GM10266 (cell line): ENCODE measurements at regions not wholly inside any gene's neighbourhood (a gene's known extent, or its start where the extent isn't known, plus 50 kb on each side); places are given as distances from the start of the nearest gene placed in this dataset.

Experiments
- DNase-seq: peaks from one replicate; pipeline ENCODE4 v3.0.0; 2012; ENCODE audit errors: extremely low spot score
- CTCF ChIP-seq: IDR thresholded peaks from 2 replicates; pipeline ENCODE4 v1.5.1; 2012; ENCODE audit warnings: mild to moderate bottlenecking, low read depth; ENCODE audit not compliant: control insufficient read depth, insufficient read depth; ENCODE audit errors: missing control alignments

DNA sequence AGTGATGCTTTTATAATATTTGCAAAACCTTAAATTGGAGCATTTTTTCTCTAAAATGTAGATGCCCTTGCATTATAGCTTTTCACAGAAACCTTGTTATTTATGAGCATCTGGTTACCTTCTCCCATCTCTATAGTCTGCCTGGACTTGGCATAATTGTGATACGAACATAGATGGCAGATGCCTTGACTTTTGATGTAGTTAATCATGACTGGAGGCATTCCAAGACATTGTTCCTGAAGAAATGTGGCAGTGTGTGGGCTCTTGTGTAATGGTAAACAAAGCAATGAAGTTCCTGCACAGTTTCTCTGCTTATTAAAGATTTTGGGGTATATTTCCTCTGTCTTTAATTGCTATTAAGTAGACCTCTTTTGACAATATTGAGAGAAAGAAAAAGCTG lies 500.1 kb downstream of the PCDH19 start:
- DNase-seq: no peak
- no peak for TF ChIP-seq CTCF

DNA sequence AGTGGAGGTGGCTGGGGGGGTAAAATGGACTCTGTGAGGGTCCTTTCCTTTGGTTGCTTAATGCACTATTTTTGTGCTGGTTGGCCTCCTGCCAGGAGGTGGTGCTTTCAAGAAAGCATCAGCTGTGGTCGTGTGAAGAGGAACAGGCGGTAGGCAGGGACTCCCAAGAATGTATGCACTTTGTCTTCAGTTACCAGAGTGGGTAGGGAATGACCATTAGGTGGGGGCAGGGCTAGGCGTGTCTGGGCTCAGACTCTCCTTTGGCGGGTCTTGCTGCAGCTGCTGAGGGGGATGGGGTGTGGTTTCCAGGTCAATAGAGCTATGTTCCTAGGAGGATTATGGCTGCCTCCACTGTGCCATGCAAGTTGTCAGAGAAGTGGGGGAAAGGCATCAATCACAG lies 509.0 kb downstream of the PCDH19 start:
- DNase-seq: no peak
- no peak for TF ChIP-seq CTCF

GRCh38 chrX:99887918-99888317 lies 522.2 kb downstream of the PCDH19 start:
- TF ChIP-seq CTCF: no peak

DNA sequence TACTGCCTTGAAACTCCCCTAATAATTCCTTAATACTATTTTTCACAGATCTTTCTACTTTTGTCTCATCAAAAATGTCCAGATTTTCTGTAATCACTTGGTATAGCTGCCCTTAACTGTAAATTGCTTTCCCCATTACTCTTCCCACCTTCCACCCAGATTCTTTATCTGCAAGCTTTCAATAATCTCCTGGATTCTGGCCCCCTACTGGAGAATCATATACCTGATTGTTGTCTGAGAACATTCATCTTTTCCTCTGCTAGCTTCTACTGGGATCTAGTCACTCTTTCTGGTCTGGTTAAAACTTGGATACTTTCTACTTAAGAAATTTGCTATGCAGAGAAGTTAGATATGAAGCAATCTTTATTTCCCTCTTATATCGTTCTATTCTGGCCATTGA lies 552.6 kb downstream of the PCDH19 start:
- no peak for DNase-seq
- TF ChIP-seq CTCF: no peak

More at GRCh38 chrX:99887918-99888317, 522.2 kb downstream of the PCDH19 start:
- no peak for DNase-seq

- no peak for TF ChIP-seq CTCF
These were observed 576.3 kb downstream of the PCDH19 start for GRCh38 chrX:99833821-99834220.

GRCh38 chrX:99820197-99820596 lies 589.9 kb downstream of the PCDH19 start:
- no peak for DNase-seq
- TF ChIP-seq CTCF: no peak

More at GRCh38 chrX:99833821-99834220, 576.3 kb downstream of the PCDH19 start:
- no peak for DNase-seq

GRCh38 chrX:99800016-99800415 lies 610.1 kb downstream of the PCDH19 start:
- TF ChIP-seq CTCF: no peak

GRCh38 chrX:99798936-99799335 lies 611.1 kb downstream of the PCDH19 start:
- no peak for TF ChIP-seq CTCF
- DNase-seq: no peak

More at GRCh38 chrX:99800016-99800415, 610.1 kb downstream of the PCDH19 start:
- no peak for DNase-seq
